ENCODE measurements at regions not wholly inside any gene's neighbourhood (a gene's known extent, or its start where the extent isn't known, plus 50 kb on each side); places are given as distances from the start of the nearest gene placed in this dataset.

- TF ChIP-seq CTCF (IDR thresholded peaks at IDR 0.05) (no peak), POLR2A (IDR thresholded peaks at IDR 0.05) (no peak)
These were observed 189.5 kb downstream of the ABCC12 start for GRCh38 chr16:47966325-47966724.
